HepG2 (cell line): ENCODE measurements at regions not wholly inside any gene's neighbourhood (a gene's known extent, or its start where the extent isn't known, plus 50 kb on each side); places are given as distances from the start of the nearest gene placed in this dataset.
A peak's percentile ranks its signal among the peaks of the same experiment; 100 is the strongest.

Source experiments
- AGO2 ChIP-seq: fragments of 200-400 bp; formaldehyde crosslinking; optimal IDR thresholded peaks from 2 replicates; pipeline ENCODE3; 2017; ENCODE audit warnings: mild to moderate bottlenecking, low read depth, low read length, moderate library complexity
- ARNT2 ChIP-seq: sonication (generic); formaldehyde crosslinking; IDR thresholded peaks from 2 replicates; pipeline ENCODE4 v1.8.0; 2022; ENCODE audit warnings: mild to moderate bottlenecking, low read depth, missing genetic modification reagents, moderate library complexity
- ATF7 ChIP-seq, 2 experiments: fragments of 450-650 bp in 1 of 2; sonication (generic) in 1 of 2; formaldehyde crosslinking in 1 of 2; IDR thresholded peaks; 2 replicates each; pipeline versions ENCODE4 v1.4.0 to v1.6.1; 2016 to 2020; ENCODE audit warnings: antibody characterized with exemption in 1 of 2, mild to moderate bottlenecking in 1 of 2, missing genetic modification reagents in 1 of 2
- CENPX ChIP-seq: sonication (generic); formaldehyde crosslinking; IDR thresholded peaks from 2 replicates; pipeline ENCODE4 v1.9.0; 2021; ENCODE audit warnings: mild to moderate bottlenecking, missing genetic modification reagents, moderate library complexity
- EZH2 ChIP-seq: conservative IDR thresholded peaks from 2 replicates; pipeline ENCODE4 v1.6.1; 2012; ENCODE audit warnings: mild to moderate bottlenecking, low read depth, low read length, moderate library complexity
- GATAD2A ChIP-seq: IDR thresholded peaks from 2 replicates; pipeline ENCODE4 v1.6.1; 2016
- KDM5B ChIP-seq: sonication (generic); formaldehyde crosslinking; IDR thresholded peaks from 2 replicates; pipeline ENCODE4 v1.4.0; 2020; ENCODE audit warnings: missing genetic modification reagents, mild to moderate bottlenecking, borderline replicate concordance
- LBX2 ChIP-seq: sonication (generic); formaldehyde crosslinking; IDR thresholded peaks from 2 replicates; pipeline ENCODE4 v1.5.0; 2020; ENCODE audit warnings: missing genetic modification reagents, mild to moderate bottlenecking, borderline replicate concordance
- PRMT3 ChIP-seq: sonication (generic); formaldehyde crosslinking; IDR thresholded peaks from 2 replicates; pipeline ENCODE4 v1.8.1; 2022; ENCODE audit warnings: low read depth, mild to moderate bottlenecking, moderate library complexity, missing genetic modification reagents, borderline replicate concordance
- PTBP1 ChIP-seq: fragments of 200-400 bp; formaldehyde crosslinking; IDR thresholded peaks from 2 replicates; pipeline ENCODE4 v1.6.1; 2018; ENCODE audit warnings: low read length, low read depth; ENCODE audit not compliant: poor library complexity, severe bottlenecking
- RELA ChIP-seq: sonication (generic); formaldehyde crosslinking; IDR thresholded peaks from 2 replicates; pipeline ENCODE4 v1.4.0; 2020; ENCODE audit warnings: missing genetic modification reagents
- SAFB2 ChIP-seq: sonication (generic); formaldehyde crosslinking; IDR thresholded peaks from 2 replicates; pipeline ENCODE4 v1.5.1; 2020; ENCODE audit warnings: missing genetic modification reagents, low read depth, mild to moderate bottlenecking, borderline replicate concordance
- SIX4 ChIP-seq: sonication (generic); formaldehyde crosslinking; IDR thresholded peaks from 2 replicates; pipeline ENCODE4 v1.4.0; 2020; ENCODE audit warnings: missing genetic modification reagents
- SNAI1 ChIP-seq: sonication (generic); formaldehyde crosslinking; IDR thresholded peaks from 2 replicates; pipeline ENCODE4 v1.5.0; 2020; ENCODE audit warnings: mild to moderate bottlenecking, missing genetic modification reagents, borderline replicate concordance
- TBX3 ChIP-seq: fragments of 450-650 bp; IDR thresholded peaks from 2 replicates; pipeline ENCODE4 v1.6.1; 2017; ENCODE audit warnings: antibody characterized with exemption, mild to moderate bottlenecking, inconsistent platforms, borderline replicate concordance
- ZBTB42 ChIP-seq: sonication (generic); formaldehyde crosslinking; IDR thresholded peaks from 2 replicates; pipeline ENCODE4 v1.5.0; 2020; ENCODE audit warnings: mild to moderate bottlenecking, missing genetic modification reagents
- ZBTB8A ChIP-seq: sonication (generic); formaldehyde crosslinking; IDR thresholded peaks from 2 replicates; pipeline ENCODE4 v1.4.0; 2020; ENCODE audit warnings: mild to moderate bottlenecking, low read depth, missing genetic modification reagents, borderline replicate concordance
- ZMYM2 ChIP-seq: sonication (generic); formaldehyde crosslinking; IDR thresholded peaks from 2 replicates; pipeline ENCODE4 v1.8.0; 2022; ENCODE audit warnings: mild to moderate bottlenecking, missing genetic modification reagents
- ZNF232 ChIP-seq: sonication (generic); formaldehyde crosslinking; IDR thresholded peaks from 2 replicates; pipeline ENCODE4 v1.4.0; 2020; ENCODE audit warnings: missing genetic modification reagents, borderline replicate concordance
- ZNF234 ChIP-seq: sonication (generic); formaldehyde crosslinking; conservative IDR thresholded peaks from 2 replicates; pipeline ENCODE4 v1.5.1; 2020; ENCODE audit warnings: mild to moderate bottlenecking, missing genetic modification reagents
- ZNF318 ChIP-seq: sonication (generic); formaldehyde crosslinking; IDR thresholded peaks from 2 replicates; pipeline ENCODE4 v1.4.0; 2020; ENCODE audit warnings: mild to moderate bottlenecking, missing genetic modification reagents
- ZNF451 ChIP-seq: sonication (generic); formaldehyde crosslinking; IDR thresholded peaks from 2 replicates; pipeline ENCODE4 v1.5.0; 2020; ENCODE audit warnings: mild to moderate bottlenecking, missing genetic modification reagents
- ZNF891 ChIP-seq: sonication (generic); formaldehyde crosslinking; IDR thresholded peaks from 2 replicates; pipeline ENCODE4 v1.5.0; 2020; ENCODE audit warnings: mild to moderate bottlenecking, missing genetic modification reagents

- TF ChIP-seq ZNF318 (CRISPR knock-in tag) (no peak), PRMT3 (CRISPR knock-in tag) (no peak), GATAD2A (CRISPR knock-in tag) (peak; percentile 40; the same call in 1 of the 2 replicates), ZMYM2 (no peak), ZBTB8A (CRISPR knock-in tag) (no peak), ARNT2 (CRISPR knock-in tag) (no peak), PTBP1 (no peak), ZNF232 (CRISPR knock-in tag) (no peak), ZNF451 (CRISPR knock-in tag) (no peak), KDM5B (no peak), AGO2 (no peak), CENPX (CRISPR knock-in tag) (no peak), SIX4 (CRISPR knock-in tag) (no peak), LBX2 (CRISPR knock-in tag) (no peak), SAFB2 (CRISPR knock-in tag) (no peak), SNAI1 (CRISPR knock-in tag) (no peak), ZBTB42 (CRISPR knock-in tag) (no peak), TBX3 (no peak), RELA (no peak), EZH2 (no peak), ZNF234 (CRISPR knock-in tag) (no peak), ZNF891 (CRISPR knock-in tag) (no peak), ATF7 (IDR thresholded peaks at IDR 0.05) (no peak), ATF7 (CRISPR knock-in tag; IDR thresholded peaks at IDR 0.05) (no peak)
These were observed 130.7 kb downstream of the MN1 start (continued) for GRCh38 chr22:27670701-27671412.
